CD4-positive, alpha-beta T cell treated with Interleukin-17A for 1 hour (primary cell): ENCODE measurements at regions not wholly inside any gene's neighbourhood (a gene's known extent, or its start where the extent isn't known, plus 50 kb on each side); places are given as distances from the start of the nearest gene placed in this dataset.

ENCODE experiments used
- DNase-seq: peaks from one replicate; pipeline ENCODE4 v3.0.0-alpha.2; 2020

DNA sequence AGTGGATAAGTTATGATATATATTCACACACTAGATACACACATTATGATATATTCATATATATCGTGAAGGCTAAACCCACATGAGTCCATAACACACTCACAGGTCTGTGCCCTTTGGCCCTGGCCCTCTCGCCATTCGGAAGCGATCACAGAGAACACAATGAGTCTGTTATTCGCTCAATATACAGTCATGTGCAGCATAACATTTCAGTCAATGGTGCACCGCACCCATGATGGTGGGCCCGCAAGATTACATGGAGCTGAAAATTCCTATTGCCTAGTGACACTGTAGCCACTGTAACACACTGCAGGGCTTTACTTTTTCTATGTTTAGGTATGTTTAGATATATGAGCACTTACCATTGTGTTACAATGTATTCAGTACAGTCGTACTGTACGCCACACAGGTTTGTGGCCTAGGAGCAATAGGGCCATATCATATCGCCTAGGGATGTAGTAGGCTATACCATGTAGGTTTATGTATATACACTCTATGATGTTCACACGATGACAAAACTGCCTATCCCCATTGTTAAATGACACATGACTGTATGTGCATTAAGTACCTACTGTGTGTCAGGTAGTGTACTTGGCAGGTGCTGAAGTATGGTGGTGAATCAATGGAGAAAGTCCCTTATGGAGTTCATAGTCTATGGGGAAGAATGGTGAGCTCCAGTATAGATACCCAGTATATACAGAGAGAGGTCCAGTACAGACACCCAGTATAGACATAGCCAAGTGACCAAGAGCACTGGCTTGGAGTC is 198.8 kb upstream of the KLF14 start:
- DNase-seq = no peak

DNA sequence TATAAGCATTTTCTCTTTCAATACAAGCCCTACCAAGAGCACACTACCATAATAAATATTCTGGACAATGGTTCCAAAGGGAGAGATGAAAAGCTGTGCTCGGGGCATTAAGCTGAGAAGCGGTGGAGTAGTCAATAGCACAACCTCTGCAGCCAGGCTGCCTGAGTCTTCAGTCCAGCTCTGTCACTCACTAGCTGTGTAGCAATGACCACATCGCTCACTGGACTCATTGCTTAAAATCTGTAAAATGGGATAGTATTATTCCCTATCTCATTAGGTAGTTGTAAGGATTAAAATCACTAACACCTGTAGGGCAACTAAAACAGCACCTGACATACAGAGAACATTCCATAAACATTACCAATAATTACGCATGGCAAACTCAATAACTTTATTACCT is 199.9 kb upstream of the KLF14 start:
- no peak for DNase-seq

DNA sequence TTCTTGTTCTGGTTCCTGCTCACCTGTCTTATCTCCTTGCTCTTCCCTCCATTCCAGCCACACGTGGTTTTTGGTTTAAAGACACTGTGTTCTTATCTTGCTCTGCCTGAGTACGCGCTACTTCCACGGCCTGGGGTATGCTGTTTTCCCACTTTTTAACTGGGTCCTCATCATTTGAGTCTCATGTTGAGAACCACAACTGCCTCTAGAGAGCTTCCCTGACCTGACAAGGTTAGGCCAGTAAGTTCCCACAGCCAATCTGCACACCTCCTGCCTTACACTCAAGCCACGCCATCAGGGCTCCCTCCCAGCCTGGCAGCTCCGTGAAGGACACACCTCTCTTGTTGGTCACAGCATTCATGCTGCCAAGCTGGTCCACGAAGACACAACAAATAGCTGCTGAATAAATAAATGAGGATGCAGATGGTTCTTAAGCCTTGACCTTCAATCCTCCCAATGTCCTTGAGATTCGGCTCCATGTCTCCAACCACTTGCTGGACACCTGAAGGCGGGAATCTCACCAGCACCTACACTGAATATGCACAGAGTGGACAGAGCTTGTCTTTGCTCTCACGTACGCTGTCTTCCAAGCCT is 201.7 kb upstream of the KLF14 start:
- no peak for DNase-seq

DNA sequence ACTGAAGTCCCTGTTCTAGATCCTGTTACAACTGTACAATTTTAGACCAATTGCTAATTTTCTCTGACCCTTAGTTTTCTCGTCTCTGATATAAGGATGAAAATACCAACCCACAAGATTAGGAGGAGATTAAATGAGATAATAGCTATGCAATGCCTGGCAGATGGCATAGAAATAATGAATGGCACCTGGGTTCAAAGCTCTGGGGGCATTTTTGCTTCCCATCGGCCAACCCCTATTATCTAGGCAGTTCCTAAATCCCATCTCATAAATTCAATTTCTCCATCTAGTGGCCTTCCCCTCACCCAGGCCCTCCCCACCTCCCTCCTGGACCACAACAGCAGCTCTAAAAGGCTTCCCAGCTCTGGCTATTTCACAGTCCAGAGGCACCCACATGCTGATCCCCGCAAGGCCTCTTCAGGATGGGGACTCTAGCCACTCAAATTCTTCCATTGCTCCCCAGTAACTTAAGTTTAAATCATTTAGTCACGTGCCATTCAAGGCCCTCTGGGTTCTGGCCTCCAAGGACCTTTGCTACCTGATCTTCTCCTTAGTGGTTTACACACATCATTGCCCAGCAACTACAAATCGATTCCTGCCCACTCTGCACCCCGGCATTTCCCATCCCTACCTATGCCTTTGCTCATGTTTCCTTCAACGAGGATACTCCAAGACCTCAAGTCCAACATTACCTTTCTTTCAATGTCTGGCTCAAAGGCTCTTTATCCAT is 202.4 kb upstream of the KLF14 start:
- no peak for DNase-seq

DNA sequence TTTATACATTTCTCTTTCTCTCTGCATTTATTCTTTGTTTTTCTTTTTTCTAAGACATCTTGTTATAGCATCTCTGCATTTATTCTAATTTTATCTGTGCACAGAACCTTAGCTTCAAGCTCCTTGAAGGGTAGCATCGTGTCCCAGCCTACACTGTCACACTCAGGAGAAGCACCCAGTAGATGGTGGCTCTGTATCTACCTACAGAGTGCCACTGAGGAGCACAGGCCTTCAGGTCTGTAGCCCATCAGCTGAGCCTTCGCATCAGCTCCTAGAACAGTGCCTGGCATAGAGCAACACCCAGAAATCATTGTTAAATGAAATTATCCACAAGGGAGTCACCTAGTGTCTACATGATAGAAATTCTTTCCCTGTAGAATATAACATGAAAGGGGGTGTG is 203.0 kb upstream of the KLF14 start:
- no peak for DNase-seq

DNA sequence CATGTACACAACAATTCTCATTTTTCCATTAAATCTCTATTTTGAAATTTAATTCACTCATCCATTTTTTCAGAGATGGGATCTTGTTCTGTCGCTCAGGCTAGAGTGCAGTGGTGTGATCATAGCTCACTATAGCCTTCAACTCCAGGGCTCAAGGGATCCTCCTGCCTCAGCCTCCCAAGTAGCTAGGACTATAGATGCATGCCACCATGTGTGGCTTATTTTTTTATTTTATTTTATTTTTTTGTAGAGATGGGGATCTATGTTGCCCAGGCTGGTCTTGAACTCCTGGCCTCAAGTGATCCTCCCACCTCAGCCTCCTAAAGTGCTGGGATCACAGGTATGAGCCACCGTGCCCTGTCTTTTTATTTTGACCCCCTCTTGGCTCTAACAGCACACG is 203.8 kb upstream of the KLF14 start:
- DNase-seq = no peak

DNA sequence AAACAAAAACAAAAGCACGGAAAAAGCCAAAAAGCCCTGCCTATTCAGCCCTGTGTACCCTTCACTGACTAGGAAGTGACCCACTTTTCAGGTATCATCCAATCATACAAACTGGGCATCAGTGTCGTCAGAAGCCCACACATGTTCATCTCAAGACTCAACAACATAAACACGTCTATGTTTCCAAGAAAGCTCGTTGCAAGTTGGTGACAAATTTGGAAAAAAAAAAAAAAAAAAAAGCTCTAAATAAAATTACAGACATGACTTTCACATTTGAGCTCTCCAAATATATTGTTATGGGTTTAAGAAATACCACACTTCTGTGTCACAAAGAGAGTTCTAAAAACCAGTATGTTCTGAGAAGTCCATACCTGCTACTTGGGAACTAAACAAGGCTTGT is 204.7 kb upstream of the KLF14 start:
- DNase-seq = peak; percentile 91

DNA sequence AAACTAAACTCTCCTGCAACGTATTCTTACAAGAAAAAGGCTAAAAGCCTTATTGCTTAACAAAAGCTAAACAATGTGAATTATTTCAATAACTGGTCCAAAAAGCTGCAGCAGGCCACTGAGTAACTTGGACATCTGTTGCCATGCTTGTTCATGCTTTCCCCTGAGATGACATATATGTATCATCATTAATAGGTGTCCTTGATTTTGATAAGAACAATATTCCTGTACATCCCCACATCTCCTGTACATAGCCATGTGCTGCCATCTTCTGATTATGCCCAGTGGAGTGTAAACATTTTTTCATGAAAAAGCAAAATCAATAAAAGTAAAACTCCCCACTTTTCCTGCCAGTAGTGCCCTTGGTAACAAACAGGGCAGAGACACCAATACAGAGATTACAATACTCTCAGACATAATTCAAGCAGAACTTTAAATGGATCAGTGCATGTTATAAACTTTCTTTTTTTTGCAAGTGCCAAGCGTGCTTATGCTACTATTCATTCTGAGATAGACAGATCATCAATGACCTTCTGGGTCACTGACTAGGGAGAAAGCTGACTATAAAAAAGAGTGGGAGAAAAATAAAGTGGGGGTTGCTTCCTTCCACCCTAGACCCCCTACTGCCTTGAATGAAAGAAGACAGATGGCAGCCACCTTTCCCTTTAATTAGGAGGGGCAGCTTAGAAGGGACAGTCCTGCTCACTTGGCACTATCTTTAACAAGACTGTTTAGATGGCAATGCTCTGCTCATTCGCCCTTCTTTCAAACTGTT is 205.5 kb upstream of the KLF14 start:
- peak; percentile 60 for DNase-seq

DNA sequence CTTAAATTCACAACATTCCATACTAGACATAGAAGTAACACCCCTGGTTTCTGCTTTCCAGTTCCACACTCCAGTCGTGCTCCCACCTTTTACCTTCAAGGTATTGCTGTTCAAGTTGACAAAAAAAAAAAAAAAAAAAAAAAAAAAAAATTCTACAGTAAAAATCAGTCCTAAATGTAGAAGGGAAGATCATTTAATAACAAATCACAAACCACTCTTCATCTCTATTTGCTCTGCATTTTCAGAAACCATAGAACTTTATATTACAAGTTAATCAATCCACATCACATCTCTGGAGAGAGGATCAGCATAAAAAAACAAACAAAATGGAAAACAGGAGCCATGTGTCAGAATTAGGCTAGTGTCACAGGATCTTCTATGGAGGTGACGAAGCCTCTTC is 206.3 kb upstream of the KLF14 start:
- no peak for DNase-seq

DNA sequence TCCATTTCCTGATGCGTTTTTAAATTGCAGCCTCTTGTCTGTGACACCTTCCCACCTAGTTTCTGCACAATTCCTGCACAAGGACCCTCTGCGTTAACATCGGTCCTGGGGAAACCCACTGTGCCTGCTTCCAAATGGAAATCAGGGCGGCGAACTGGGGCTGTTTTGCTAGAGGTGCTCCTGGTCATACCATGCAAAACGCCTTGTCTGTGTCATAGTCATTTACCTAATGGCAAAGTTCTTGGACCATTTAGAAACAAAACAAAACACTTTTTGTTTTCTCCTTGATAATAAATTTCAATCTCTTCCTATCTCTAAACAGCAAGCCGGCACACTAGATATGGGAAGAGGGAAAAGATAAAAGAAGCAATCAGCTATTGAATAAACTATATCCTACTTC is 206.9 kb upstream of the KLF14 start:
- no peak for DNase-seq

DNA sequence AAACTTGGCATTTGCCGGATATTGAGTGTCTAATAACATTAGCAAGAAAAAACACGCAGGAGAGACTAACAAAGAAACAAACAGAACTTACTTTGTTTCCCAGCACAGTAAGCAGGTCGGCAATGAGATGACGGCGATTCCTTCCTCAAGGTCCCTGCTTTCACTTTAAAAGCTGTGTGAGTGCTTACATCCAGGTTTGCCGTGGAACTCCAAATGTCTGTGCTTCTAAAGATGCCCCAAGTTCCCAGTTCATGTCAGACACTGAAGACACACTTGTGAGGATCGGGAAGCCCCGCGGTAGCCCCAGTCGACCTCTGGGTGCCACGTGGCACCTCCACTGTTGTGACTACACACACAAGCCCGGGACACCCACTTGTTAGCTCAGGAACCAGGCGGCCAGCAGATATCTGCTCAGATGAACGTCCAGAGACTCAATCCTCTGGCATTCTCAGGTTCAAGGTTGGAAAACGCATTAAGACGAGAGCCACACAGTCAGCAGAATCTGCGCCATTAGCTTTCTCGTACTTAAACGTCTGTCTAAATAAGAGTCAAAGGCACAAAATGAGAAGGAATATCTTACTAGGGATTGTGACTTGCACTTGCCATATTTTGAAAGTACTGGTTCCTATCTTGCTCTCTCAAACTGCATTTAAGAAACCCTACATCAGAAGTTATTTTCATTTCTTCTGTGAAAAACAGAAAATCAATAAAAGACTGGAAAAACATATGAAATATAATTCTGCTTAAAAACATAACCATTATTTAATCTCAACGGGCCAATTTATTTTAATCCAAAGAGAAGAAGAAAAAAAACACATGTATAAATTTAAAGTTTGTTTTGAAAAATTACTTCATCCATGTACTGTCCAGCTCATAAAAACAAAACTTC is 207.6 kb upstream of the KLF14 start:
- DNase-seq = peak; percentile 85

DNA sequence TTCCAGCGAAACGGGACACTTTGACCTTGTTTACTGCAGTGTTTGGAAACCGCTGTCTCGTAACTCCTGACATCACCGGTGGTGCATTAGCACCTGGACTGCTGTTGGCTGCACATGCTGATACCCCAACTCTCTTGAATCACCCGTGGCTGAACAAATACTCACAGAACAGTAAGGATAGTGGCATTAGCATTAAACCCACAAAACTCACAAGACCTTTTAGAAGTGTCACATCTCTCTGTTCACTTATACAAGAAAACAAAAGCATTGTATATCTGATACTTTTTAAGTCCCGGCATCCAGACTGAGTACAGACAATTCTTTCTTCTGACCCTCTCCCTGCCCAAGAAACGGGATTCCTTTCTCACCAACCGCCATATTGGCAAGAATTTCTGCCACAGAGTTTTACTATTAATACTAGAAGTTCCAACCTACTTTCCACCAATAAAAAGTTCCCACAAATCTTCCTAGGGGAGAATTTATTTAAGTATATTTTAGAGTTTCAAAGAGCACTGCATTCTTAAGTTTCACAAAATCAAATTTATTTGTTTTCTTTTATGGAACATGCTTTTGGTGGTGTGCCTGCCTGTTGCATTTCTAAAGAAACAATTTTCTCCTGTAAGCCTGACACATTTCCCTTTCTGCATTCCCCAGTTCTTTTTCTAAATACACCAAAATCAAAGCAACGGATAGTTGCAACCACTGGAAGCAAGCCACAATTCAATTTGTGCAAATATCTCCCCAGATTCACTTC is 208.4 kb upstream of the KLF14 start:
- peak; percentile 92 for DNase-seq

DNA sequence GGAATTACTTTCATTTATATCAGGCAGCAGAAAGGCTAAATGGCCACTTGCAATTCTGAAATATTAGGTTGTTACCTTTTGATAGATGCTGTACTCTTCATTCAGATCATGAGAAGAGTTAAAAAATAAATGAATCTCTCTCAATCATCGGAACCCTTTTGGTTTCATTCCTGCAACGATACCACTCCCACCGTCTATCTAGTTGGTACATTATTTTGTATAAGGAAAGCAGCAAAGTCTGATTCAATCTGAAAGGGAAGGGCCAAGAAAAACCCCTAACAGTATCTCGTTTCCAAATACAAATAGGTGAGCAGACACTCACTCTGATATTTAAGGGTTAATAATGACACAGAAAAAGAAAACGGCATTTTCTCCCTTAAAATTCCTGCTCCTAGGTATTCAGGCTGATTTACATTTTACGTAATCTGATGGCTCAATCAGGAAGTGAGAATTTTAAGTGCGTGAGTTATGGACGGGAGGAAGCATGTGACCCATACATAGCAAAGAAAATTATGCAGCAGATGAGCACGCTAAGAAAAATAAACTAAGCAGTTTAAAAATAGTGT is 209.4 kb upstream of the KLF14 start:
- peak; percentile 79 for DNase-seq

DNA sequence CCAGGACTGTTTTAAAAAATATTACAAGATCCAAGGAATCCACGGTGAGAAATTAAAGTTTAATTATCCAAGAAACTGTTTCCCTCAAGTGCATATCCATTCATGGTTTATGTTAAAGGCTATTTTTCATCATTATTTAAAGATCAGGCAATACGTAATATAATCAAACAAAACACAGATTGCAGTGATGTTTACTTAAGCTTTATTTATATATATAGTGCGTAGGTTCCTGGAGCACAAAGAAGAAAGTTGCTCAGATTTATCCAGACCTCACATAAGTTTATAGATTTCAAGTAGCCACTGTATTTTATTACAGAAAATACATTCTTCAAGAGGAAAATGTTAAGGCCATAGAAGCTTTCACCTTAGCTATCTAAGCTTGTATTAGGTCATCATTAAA is 210.0 kb upstream of the KLF14 start:
- no peak for DNase-seq

DNA sequence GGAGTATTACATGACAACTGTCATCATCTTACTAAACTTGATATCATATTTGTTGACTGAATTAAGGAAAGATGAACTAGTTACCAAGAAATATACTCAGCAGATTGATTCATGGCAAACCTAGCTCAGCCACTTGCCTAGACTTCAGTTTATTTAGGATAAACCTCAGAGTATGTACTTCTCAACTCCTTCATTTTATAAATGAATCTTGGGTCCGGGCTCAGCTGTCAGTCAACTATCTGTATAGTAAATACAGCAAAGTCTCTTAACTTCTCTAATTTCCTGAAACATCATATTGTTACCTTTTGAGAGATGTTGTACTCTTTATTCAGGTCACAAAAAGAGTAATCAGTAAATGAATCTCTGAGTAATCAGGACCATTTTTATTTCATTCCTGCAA is 211.0 kb upstream of the KLF14 start:
- no peak for DNase-seq

DNA sequence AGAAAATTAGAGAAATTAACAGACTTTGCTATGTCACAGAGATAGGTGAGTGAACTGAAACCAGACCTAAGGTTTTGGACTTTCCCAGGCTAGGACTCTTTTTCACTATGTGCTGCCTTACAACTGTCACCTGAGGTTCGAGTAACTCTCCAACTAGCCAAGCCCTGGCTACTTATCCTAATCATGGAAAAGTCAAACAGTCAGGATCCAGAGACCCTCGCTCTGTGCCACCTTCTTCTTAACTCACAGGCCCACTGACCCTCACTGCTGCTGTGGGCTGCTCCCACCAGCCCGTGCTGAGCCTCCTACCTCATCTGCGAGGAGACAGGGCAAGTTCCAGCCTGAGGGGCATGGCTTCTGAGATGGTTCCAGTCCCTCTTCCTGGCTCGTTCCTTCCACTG is 211.4 kb upstream of the KLF14 start:
- DNase-seq = peak; percentile 74

DNA sequence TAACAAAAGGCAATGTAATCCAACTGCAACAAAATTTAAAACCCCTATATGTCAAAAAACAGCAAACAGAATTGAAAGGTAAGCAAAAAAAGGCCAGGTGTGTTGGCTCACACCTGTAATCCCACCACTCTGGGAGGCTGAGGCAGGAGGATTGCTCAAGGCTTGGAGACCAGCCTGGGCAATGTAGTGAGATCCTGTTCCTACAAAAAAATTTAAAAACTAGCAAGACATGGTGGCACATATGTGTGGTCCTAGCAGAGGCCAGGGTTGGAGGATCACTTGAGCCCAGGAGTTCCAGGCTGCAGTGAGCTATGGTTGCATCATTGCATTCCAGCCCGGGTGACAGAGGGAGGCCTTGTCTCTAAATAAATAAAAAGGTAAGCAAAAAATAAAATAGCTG is 212.1 kb upstream of the KLF14 start:
- no peak for DNase-seq

DNA sequence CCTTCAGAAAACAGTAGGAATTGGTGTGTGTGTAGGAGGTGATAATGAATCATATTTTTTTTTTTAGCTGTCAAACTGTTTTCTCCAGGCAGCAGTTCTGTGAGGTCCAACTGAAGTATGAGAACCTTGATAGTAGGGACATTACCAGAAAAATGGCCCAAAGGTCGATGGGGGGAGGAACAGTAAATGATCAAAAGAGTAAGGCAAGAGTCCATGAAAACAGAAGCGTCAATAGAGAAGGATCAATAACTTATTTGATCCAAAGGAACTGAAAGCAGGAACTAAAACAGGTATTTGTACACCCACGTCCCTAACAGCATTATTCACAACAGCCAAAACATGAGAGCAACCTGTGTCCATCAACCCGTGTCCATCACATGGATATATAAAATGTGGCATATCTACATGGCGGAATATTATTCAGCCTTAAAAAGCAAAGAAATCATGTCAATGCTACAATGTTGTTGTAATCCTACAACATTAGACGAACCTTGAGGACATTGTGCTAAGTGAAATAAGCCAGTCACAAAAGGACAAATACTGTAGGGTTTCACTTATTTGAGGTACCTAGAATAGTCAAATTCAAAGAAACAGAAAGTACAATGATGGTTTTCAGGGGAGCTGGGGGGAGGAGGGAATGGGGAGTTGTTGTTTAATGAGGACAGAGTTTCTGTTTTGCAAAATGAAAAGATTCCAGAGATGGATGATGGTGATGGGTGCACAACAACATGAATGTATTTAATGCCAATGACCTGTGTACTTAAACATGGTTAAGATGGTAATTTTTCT is 214.0 kb upstream of the KLF14 start:
- DNase-seq = peak; percentile 74

DNA sequence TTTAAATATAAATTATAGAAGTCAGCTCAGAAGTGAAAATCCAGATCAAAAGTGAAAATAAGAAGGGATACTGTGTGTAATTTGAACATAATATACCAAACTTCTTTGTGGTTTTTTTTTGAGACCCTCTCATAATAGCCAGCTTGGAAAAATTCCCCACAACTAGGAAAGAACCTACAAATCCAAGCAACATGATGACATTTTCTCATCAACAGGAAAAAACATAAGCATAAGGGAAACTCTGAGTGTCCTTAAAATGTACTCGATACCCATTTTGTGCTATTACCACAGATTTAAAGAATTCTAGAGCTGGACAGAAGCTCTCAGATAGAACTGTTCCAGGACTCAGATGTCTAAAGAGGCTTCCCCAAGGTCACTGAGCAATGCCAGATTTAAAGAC is 214.8 kb upstream of the KLF14 start:
- DNase-seq = peak; percentile 55

DNA sequence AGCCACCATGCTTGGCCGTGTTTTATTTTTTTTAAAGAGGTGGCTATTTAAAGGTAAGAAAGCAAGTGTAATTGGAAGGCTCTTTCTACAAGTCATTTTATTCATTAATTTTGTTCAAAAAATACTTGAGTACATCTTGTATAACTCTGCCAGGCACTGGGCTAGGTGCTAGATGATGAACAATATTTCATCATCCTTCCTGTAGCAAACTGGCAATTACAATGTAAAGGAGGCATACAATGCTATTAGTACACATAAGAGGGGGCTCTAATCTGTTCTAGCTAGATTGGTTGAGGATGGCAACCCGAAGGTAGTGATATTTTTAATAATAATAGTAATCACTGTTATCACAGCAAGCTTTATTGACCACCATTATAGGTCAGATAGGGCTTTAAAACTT is 215.5 kb upstream of the KLF14 start:
- peak; percentile 24 for DNase-seq
